ENCODE measurements at regions not wholly inside any gene's neighbourhood (a gene's known extent, or its start where the extent isn't known, plus 50 kb on each side); places are given as distances from the start of the nearest gene placed in this dataset.

DNA sequence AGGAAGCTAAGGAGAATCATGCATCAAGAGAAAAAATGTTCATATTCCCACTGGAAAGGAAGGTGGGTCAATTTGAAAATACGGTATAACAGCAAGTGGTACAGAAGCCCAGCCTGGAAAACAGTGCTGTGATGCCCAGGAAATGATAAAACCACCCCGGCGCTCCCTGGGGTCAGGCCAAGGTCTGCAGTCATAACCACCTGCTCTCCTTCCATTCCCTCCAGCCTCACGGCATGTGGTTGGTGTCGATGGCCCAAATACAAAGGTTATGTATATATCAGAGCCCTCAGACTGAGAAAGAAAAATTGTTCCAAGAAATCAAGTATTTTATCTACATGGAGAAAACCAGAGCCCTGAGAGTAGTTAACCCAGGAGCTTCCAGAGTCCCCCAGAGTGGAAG, 208.1 kb upstream of the CDYL start:
- Mint-ChIP-seq H3K9me3 (no peaks in the 10 kb centered on the region), H3K27ac (no peak overlapping the region), H3K4me1 (no peaks in the 10 kb centered on the region), H3K36me3 (ENCODE audit: low read depth) (no peaks in the 10 kb centered on the region), H3K4me3 (no peak overlapping the region), H3K27me3 (no peaks in the 10 kb centered on the region)
- DNase-seq = no peak
- intact Hi-C loops (cut with micrococcal nuclease) = no loop called here

DNA sequence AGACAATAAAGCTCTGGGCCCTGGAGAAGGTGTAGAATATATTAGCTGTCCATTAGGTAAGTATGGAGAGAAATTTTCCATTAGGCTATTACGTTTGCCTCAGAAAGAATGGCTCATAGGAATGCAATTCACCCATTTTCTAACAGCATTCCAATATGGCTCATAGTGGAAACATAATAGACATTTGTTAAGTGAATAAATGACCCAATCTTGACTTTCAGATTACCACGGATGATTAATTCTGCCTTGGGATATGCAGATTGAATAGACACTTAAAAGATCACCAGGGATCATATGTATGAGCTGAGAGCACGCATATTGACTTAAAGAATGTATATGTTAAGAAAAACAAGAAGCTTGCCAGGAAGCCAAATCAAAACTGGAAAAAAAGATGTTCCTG, 209.1 kb upstream of the CDYL start:
- H3K4me3 Mint-ChIP-seq = no peak overlapping the region
- no peak for DNase-seq
- intact Hi-C loops (cut with micrococcal nuclease) = no loop called here
- H3K36me3 Mint-ChIP-seq (ENCODE audit: low read depth) = no peaks in the 10 kb centered on the region
- no peaks in the 10 kb centered on the region for H3K4me1 Mint-ChIP-seq
- H3K9me3 Mint-ChIP-seq = no peaks in the 10 kb centered on the region
- H3K27me3 Mint-ChIP-seq = no peaks in the 10 kb centered on the region
- no peak overlapping the region for H3K27ac Mint-ChIP-seq

DNA sequence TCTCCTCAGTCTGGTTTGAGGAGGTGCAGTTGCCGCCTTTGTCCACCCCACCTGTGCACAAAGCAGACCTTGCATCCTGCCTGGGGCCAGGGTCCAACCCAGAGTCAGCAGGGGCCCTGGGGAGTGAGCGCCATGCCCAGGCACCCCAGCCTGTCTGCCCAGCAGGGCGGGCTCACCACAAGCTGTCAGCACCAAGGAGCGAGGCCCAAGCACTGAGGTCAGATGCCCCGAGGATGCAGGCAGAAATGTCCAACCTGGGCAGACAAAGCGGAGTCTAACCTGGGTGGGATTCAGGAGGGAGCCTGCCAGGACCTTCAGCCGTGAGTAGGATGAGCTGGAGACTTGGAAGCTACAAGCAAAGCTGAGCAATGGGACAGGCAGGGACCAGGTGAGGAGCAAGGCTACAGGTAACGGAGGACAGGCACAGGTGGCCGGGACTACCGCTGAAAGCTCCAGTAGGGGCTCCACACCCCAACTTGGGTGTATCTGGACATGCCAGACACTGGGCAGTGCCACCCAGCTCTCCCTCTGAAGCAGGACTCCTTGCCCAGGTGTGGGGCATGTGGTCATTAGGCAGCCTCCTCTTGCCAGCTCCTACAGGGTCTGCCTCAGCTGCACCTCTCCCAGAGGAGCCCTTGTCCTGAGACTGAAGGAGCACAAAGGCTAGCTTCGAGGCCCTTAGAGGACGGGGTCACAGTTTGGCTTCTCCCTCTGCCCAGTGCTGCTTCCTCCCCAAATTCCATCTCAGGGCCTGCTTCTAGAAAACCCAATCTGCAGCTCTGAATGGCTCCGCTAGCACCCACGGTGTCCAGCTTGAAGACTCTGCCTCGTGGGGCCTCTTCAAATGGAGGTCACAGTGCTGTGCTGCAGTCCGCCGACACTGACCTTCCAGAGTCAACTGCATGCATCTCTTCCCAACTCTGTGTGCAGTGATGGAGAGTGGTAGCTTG, 210.6 kb upstream of the CDYL start:
- DNase-seq = no peak
- intact Hi-C loops (cut with micrococcal nuclease) = no loop called here

DNA sequence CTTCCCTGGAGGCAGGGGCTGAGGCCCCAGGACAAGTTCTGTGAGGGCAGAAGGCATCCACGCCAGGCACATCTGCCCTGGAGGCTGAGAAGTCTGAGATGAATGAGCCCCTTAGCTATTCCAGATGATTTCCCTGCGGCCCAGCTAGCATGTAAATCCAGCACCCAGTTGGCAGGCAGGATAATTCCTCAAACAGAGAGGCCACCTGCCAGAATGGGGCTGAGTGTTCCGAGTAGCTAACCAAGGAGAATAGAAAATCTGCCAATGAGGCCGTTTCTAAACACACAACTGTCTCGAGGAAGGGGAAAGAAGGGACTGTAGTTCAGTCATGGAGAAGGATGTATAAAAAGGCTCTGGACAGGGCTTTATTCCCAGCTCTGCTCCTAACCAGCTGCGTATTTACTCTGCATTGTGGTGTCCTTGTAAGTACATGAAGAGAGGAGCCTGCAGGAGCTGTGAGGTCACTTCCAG, 211.4 kb upstream of the CDYL start:
- H3K27ac Mint-ChIP-seq = no peak overlapping the region
- H3K9me3 Mint-ChIP-seq = no peaks in the 10 kb centered on the region
- H3K4me1 Mint-ChIP-seq = no peaks in the 10 kb centered on the region
- H3K27me3 Mint-ChIP-seq = peaks cover 1% of the 10 kb centered on the region
- H3K4me3 Mint-ChIP-seq = no peak overlapping the region
- DNase-seq = no peak
- intact Hi-C loops (cut with micrococcal nuclease) = no loop called here
- no peaks in the 10 kb centered on the region for H3K36me3 Mint-ChIP-seq (ENCODE audit: low read depth)

More for the DNA sequence above, 210.6 kb upstream of the CDYL start:
- no peaks in the 10 kb centered on the region for H3K4me1 Mint-ChIP-seq
- no peaks in the 10 kb centered on the region for H3K9me3 Mint-ChIP-seq
- H3K27me3 Mint-ChIP-seq = peaks cover 1% of the 10 kb centered on the region
- H3K36me3 Mint-ChIP-seq (ENCODE audit: low read depth) = no peaks in the 10 kb centered on the region
- H3K27ac Mint-ChIP-seq = no peak overlapping the region
- H3K4me3 Mint-ChIP-seq = no peak overlapping the region

DNA sequence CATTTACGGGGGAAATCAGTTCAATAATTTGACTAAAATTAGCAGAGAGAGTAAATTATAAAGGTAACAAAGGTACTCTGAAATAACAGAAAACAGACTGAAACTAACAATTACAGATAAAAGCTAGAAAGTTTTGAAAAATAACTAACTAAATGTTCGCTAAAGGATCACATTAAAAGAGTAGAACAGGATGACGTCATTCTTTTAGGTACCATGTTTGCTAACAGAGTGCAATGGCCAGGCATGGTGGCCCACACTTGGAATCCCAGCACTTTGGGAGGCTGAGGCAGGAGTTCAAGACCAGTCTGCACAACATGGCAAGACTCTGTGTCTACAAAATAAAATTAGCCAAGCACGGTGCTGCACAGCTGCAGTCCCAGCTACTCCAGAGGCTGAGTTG, 212.3 kb upstream of the CDYL start:
- DNase-seq = no peak
- Mint-ChIP-seq H3K4me3 (no peak overlapping the region), H3K9me3 (no peaks in the 10 kb centered on the region), H3K27ac (no peak overlapping the region), H3K36me3 (ENCODE audit: low read depth) (no peaks in the 10 kb centered on the region), H3K4me1 (no peaks in the 10 kb centered on the region), H3K27me3 (peaks cover 1% of the 10 kb centered on the region)
- intact Hi-C loops (cut with micrococcal nuclease) = no loop called here

DNA sequence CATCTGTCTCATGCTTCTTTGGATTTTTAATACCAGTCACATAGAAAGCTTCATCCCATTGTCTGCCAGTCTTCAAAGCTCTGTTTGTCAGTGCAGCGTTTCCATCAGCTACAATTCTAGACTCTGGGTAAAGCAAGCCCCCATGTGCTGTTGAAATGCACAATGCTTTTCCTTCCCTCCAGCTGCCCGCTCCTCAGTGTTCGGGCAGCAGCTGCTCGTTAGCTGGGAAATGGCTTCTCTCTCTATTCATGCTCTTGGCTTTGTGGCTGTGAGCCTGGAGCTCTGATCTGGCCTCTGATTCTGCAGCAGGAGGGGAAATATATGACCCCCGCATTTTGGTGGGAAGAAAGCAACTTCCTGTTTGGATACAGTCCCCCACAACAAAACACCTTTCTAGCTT, 213.0 kb upstream of the CDYL start:
- no peaks in the 10 kb centered on the region for H3K4me1 Mint-ChIP-seq
- H3K27me3 Mint-ChIP-seq = peaks cover 1% of the 10 kb centered on the region
- H3K27ac Mint-ChIP-seq = no peak overlapping the region
- H3K36me3 Mint-ChIP-seq (ENCODE audit: low read depth) = no peaks in the 10 kb centered on the region
- intact Hi-C loops (cut with micrococcal nuclease) = no loop called here
- H3K9me3 Mint-ChIP-seq = no peaks in the 10 kb centered on the region
- H3K4me3 Mint-ChIP-seq = no peak overlapping the region
- no peak for DNase-seq

DNA sequence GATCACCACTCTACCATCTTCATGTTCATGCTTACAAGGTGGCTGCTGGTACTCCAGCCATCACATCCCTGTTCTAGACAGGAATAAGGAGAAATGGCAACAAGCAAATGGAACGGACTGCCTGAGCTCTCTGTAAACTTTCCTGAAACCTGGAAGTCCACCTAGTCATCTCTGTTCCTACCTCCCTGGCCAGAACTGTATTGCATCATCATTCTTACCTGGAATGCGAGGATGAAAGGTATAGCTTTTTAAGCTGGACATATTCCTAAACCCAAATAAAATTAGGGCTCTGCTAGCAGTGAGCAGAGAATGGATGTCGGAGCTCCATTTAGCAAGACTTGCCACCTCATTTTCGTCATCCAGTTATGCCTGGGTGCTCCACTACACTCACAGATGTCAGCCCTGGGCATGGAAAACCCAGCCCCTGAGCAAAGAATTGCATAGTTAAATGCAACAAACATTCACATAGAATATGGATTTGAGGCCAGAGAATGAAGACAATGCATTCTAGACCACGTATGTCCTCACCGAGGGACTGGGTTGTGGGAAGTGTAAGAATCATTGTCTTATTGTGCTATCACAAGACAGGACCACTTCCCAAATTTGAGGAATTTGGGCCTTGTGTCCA, 214.3 kb upstream of the CDYL start:
- H3K4me3 Mint-ChIP-seq = no peak overlapping the region
- no peaks in the 10 kb centered on the region for H3K36me3 Mint-ChIP-seq (ENCODE audit: low read depth)
- no peaks in the 10 kb centered on the region for H3K4me1 Mint-ChIP-seq
- H3K27ac Mint-ChIP-seq = no peak overlapping the region
- no peaks in the 10 kb centered on the region for H3K9me3 Mint-ChIP-seq
- peaks cover 1% of the 10 kb centered on the region for H3K27me3 Mint-ChIP-seq
- intact Hi-C loops (cut with micrococcal nuclease) = no loop called here
- DNase-seq = no peak

DNA sequence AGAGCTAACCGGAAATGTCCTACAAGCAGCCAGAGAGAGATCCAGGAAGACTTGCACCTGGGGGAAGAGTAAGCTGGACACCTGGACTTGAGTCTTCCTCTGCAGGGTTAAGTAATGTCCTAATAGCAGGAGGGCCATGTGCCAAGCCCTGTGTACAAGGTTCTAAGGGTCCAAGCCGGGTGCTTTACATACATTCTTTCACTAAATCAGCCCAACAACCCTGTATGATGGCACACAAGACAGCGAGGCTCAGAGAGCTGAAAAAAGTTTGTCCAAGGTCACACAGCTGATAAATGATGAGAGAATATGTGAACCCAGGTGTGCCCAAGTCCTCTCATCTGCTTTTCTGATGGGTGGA, 215.1 kb upstream of the CDYL start:
- peak; percentile 22 for DNase-seq
- peaks cover 1% of the 10 kb centered on the region for H3K27me3 Mint-ChIP-seq
- H3K36me3 Mint-ChIP-seq (ENCODE audit: low read depth) = no peaks in the 10 kb centered on the region
- no peaks in the 10 kb centered on the region for H3K4me1 Mint-ChIP-seq
- H3K27ac Mint-ChIP-seq = no peak overlapping the region
- H3K4me3 Mint-ChIP-seq = no peak overlapping the region
- H3K9me3 Mint-ChIP-seq = no peaks in the 10 kb centered on the region
- intact Hi-C loops (cut with micrococcal nuclease) = no loop called here

DNA sequence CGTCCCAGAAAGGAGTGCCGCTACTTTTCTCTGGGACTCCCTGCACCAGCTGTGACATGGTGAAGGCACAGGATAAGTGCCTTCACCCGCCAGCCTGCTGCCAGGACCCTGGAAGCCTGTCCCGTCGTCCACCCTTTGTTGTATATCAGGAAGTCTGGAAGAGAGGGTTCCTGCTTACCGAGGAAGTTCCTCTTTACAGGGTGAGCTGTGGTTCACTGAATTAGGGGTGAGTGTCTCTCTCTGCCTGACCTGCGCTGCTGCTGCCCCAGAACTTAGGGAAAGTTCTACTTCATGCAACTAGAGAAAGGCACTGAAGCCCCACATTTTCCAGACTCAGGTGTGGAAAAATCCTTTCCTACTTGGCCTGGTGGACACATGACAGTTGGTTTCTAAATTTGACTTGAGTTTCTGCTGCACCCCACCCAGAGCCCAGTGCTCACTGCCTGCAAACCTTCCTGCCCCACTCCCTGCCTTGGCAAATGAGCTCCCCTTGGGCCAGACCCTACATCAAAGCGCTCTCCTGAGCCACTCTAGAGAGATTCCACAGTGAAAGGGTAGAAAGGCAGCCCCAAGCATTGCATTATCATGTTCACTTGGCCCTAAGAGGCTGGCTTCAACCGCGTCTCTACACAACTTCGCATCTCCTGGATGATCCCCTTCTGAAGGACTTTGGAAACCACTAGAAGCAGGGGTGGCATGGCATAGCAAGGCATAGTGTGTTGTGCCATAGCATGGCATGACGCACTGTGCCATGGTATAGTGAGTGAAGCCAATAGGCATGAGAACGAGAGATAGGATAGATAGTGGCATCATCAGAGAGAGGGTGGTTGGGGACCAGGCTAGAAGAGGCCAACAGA, 215.8 kb upstream of the CDYL start:
- Mint-ChIP-seq H3K36me3 (ENCODE audit: low read depth) (no peaks in the 10 kb centered on the region), H3K27ac (no peak overlapping the region), H3K27me3 (peaks cover 1% of the 10 kb centered on the region), H3K9me3 (no peaks in the 10 kb centered on the region), H3K4me1 (no peaks in the 10 kb centered on the region), H3K4me3 (no peak overlapping the region)
- intact Hi-C loops (cut with micrococcal nuclease) = no loop called here
- DNase-seq = peak; percentile 37

DNA sequence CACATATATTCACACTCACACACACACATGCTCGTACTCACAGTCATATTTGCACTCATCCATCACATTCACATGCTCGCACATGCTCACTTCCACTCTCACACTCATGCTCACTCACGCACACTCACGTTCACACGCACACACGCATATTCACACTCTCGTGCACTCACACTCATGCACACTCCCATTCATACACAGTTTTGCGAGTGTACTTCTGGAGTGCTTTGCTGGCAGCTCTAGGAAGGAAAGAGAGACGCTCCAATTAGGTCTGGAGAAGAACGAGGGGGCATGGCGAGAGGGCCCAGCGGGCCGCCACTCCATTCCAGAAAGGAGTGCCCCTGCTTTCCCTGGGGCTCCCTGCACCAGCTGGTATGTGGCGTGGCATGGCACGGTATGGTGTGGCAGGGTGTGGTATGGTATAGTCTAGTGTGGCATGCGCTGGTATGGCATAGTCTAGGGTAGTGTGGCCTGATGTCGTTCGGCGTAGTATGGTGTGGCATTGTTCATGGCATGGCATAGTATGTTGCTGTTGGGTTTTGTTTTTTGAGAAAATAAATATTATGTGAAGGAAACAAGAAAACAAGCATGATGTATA, 216.8 kb upstream of the CDYL start:
- H3K36me3 Mint-ChIP-seq (ENCODE audit: low read depth) = no peaks in the 10 kb centered on the region
- no peaks in the 10 kb centered on the region for H3K4me1 Mint-ChIP-seq
- H3K9me3 Mint-ChIP-seq = no peaks in the 10 kb centered on the region
- H3K27ac Mint-ChIP-seq = no peak overlapping the region
- H3K4me3 Mint-ChIP-seq = no peak overlapping the region
- peaks cover 1% of the 10 kb centered on the region for H3K27me3 Mint-ChIP-seq
- intact Hi-C loops (cut with micrococcal nuclease) = no loop called here
- no peak for DNase-seq

DNA sequence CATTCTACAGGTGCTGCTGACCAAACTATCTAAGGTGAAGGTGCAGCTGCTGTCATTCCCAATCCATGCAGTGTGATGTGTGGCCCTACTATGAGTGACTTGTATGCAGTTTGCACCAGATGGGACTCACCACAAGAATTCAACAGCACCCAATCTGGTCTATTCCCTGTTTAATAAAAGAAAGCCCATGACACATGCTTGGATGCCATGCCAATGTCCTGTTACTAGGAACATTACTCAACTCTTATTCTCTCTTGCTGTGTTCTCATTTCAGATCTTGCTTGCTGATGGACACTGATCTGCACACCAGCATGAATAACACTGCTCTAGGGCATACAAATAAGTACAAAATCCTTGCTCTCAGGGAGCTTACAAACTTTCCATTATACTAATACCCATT, 221.6 kb upstream of the CDYL start:
- intact Hi-C loops (cut with micrococcal nuclease) = no loop called here
- Mint-ChIP-seq H3K27me3 (no peaks in the 10 kb centered on the region), H3K4me3 (no peak overlapping the region), H3K36me3 (ENCODE audit: low read depth) (no peaks in the 10 kb centered on the region), H3K4me1 (no peaks in the 10 kb centered on the region), H3K9me3 (no peaks in the 10 kb centered on the region), H3K27ac (no peak overlapping the region)
- no peak for DNase-seq

DNA sequence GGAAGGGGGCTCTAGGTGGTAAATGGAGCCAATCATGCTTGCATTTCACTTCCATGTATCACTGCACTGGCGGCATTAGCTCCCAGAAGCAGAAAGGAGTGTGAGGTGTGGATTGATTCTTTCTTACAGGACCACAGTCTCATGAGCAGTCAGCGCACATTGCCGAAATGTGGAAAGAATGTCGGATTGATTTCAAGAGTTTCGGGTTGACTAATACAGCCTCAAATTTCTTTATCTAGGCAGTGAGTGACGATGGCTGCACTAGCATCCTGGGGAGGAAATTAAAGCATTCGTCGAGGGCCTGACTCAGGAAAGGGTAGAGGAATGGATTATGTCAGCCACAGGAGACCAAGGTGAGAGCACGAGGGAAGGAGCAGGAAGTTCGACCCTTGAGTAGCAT, 222.8 kb upstream of the CDYL start:
- H3K27me3 Mint-ChIP-seq = no peaks in the 10 kb centered on the region

DNA sequence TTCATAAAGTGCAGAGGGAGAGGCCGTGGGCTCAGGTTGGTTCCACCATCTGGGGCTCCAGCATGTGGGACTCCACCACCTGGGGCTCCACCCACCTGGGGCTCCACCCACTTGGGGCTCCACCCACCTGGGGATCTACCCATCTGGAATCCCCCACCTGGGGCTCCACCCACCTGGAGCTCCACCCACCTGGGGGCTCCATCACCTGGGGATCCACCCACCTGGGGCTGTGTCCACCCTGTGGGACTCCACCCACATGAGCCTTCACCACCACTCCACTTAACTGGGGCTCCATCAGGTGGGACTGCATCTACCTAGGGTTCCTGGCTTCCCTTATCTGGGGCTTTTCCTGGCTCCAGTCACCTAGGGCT, 226.0 kb upstream of the CDYL start:
- Mint-ChIP-seq H3K27me3 (no peaks in the 10 kb centered on the region), H3K4me3 (no peak overlapping the region), H3K4me1 (no peaks in the 10 kb centered on the region), H3K27ac (no peak overlapping the region), H3K36me3 (ENCODE audit: low read depth) (no peaks in the 10 kb centered on the region), H3K9me3 (no peaks in the 10 kb centered on the region)
- no peak for DNase-seq
- intact Hi-C loops (cut with micrococcal nuclease) = no loop called here

More for the DNA sequence above, 222.8 kb upstream of the CDYL start:
- Mint-ChIP-seq H3K36me3 (ENCODE audit: low read depth) (no peaks in the 10 kb centered on the region), H3K4me3 (no peak overlapping the region), H3K27ac (no peak overlapping the region), H3K9me3 (no peaks in the 10 kb centered on the region), H3K4me1 (no peaks in the 10 kb centered on the region)
- DNase-seq = no peak
- intact Hi-C loops (cut with micrococcal nuclease) = no loop called here
